ENCODE measurements at regions not wholly inside any gene's neighbourhood (a gene's known extent, or its start where the extent isn't known, plus 50 kb on each side); places are given as distances from the start of the nearest gene placed in this dataset.

GRCh38 chr5:167995844-167996425 lies 295.5 kb upstream of the WWC1 start:
- in situ Hi-C loops (cut with HindIII; ENCODE audit: low sequenced_read_pairs), result no loop called here

- in situ Hi-C loops (cut with HindIII; ENCODE audit: low sequenced_read_pairs), result no loop called here
These were observed 293.2 kb upstream of the WWC1 start for GRCh38 chr5:167998148-167998767.

DNA sequence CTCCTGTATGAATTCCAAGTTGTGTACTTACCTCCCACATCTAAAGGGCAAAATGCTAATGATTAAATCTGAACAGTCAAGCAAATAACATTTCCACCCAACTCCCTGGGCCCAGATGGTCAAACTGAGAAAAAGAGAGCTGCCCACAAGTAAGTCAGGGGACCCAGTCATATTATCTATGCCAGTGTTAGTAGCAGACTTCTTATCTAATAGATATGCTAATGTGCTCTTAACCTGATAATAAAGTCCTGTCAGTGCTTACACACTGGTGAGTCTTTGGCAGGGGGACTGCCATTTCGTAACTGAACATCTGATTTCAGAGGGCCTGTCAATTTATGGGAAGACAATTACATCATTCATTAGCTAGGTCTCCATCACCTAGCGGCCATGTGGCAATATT lies 292.3 kb upstream of the WWC1 start:
- in situ Hi-C loops (cut with HindIII; ENCODE audit: low sequenced_read_pairs), result no loop called here

DNA sequence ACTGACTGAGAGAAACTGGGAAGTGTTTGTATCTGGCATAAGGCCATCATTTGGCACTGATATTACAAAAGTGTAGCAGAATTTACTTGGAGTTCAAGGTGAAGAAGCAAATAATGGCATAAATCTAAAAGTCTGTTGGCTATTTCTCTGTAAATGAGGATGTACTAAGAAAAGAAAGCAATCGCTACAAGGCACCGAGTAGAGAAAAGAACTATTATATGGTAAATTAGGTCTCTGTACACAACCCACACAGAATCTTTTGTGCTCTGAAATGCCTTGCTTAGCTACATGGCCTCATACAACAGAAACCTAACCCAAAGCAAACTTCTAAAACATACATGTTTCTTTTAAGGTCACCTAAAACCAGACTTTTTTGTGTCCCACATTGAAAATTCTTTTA lies 290.1 kb upstream of the WWC1 start:
- in situ Hi-C loops (cut with HindIII; ENCODE audit: low sequenced_read_pairs), result no loop called here

DNA sequence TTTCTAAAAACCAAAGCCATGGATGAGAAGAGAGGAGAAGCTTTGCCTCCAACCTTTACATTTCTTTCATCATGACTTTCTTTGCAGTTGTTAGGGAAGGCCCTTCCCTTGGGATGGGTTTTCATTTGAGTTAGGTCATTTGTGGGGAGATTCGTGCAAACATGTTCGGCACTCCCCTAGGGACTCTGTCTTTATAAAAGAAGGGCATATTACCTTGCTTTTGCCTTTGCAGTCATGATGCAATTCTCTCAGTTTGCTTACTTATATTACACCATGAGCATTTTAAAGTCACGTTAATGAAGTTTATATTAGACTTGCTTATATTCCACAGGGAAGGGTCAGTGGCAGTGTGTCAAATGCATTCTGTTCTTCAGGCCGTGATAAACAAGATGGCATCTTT lies 289.3 kb upstream of the WWC1 start:
- in situ Hi-C loops (cut with HindIII; ENCODE audit: low sequenced_read_pairs), result no loop called here

GRCh38 chr5:168005093-168005492 lies 286.4 kb upstream of the WWC1 start:
- in situ Hi-C loops (cut with HindIII; ENCODE audit: low sequenced_read_pairs), result no loop called here

- in situ Hi-C loops (cut with HindIII; ENCODE audit: low sequenced_read_pairs), result no loop called here
These were observed 285.5 kb upstream of the WWC1 start for GRCh38 chr5:168005936-168006335.

DNA sequence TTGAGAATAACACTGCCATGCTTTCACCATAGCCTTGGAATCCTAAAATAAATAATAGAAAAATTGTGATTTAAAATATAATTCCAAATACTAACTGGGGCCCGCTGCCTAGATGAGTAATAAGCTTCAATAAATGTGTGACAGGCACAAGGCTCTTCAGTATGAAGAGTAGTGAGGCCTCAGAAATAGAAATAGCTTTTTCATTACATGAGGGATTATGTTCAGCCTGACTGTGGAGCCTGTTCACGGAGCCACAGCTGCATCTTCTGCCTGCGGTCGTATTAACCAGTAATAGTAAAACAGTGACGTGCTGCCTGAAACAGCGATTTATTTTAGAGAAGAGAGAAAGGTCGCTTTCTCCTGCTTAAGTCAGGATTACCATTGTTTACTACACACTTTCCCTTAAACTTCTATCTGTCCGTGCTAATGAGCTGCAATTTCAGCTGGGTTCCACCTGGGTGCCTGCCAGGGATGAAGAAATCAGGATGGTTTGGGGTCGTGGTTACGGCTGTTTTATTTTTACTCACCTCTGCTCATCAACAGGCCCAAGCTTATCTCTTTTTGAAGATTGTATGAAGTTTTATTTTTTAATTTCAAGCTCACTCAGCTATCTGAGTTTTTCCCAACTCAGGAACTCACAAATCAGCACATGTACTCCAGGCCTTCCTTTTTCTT lies 284.9 kb upstream of the WWC1 start:
- in situ Hi-C loops (cut with HindIII; ENCODE audit: low sequenced_read_pairs), result no loop called here

DNA sequence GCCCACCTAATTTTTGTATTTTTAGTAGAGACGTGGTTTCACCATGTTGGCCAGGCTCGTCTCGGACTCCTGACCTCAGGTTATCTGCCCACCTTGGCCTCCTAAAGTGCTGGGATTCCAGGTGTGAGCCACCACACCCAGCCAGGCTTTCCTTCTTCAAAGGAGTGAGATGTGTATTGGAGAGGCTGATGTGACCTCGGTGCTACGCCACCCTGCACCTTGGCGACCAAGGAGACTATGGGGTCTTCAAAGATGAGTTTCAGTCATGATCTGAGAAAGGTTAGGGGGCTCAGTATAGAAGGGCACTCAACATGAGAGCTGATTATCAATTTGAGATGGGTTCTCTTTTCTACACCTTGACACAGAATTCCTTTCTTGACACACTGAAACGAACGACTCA lies 284.2 kb upstream of the WWC1 start:
- in situ Hi-C loops (cut with HindIII; ENCODE audit: low sequenced_read_pairs), result no loop called here

- in situ Hi-C loops (cut with HindIII; ENCODE audit: low sequenced_read_pairs), result no loop called here
These were observed 282.9 kb upstream of the WWC1 start for GRCh38 chr5:168008555-168008954.

- in situ Hi-C loops (cut with HindIII; ENCODE audit: low sequenced_read_pairs), result no loop called here
These were observed 280.3 kb upstream of the WWC1 start for GRCh38 chr5:168011096-168011495.

DNA sequence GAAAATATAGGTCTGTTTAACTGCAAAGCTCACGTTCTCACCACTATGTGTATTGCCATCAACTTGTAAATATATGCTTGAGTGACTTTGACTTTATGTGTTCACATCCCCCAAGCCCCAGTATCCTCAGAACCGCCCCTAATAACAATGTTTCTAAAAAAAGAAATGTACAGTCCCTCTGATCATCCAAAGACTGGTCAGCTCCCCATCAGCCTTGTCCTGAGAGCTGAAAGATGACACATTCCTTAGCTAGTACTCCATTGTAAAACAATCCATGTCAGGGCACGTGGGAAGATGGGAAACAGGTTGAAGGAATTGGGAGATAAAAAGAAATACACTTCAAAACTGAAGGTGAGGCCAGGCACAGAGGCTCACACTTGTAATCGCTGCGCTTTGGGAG lies 279.4 kb upstream of the WWC1 start:
- in situ Hi-C loops (cut with HindIII; ENCODE audit: low sequenced_read_pairs), result no loop called here

DNA sequence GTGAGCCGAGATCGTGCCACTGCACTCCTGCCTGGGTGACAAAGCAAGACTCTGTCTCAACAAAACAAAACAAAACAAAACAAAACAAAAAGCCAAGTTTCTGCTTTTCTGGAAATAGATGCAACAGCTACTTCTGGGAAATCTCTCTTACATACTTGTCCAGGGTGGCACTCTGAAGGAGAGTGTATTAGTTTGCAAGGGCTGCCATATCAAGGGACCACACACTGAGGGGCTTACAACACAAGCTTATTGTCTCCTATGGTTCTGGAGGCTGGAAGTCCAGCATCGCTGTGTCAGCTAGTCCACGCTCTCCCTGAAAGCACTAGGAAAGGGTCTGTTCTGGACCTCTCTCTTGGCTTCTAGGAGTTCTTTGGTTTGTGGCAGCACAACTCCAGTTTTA lies 277.9 kb upstream of the WWC1 start:
- in situ Hi-C loops (cut with HindIII; ENCODE audit: low sequenced_read_pairs), result no loop called here

GRCh38 chr5:168014433-168015123 lies 276.9 kb upstream of the WWC1 start:
- in situ Hi-C loops (cut with HindIII; ENCODE audit: low sequenced_read_pairs), result no loop called here

DNA sequence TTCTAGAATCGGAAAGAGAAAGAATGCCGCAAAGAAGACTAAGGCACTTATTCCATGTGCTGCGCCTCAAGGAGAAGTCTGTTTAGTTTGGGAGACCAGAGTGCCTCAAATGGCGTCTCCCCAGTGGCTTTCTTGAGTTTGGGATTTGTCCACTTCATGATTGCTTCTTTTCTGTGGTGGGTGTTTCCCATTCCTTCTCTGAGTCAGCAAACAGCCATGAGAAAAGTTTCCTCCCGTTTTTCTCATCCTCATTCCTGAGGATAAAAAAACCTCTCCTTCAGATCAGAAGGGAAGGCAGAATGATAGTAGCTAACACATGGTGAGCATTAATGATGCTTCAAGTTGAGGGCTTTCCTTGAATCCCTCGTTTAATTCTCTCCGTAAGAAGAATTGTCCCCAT lies 275.9 kb upstream of the WWC1 start:
- in situ Hi-C loops (cut with HindIII; ENCODE audit: low sequenced_read_pairs), result no loop called here

DNA sequence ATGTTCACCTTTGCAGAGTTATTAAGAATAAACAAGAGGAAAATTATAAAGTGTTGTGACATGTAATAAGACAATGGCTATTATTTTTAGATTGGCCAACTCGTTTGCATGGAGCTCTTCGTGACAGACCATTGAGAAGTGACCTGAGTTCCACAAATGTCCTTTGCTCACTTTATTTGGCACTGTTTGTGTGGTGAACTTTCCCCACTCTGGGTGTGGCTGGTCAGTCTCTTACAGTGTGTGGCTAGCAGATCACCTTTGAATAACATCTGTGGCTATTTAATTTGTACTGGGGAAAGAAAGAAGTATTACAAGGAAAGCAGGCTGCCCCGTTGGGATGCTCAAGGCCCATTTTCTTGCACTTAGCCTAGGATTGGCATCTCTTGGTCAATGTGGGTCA lies 274.1 kb upstream of the WWC1 start:
- in situ Hi-C loops (cut with HindIII; ENCODE audit: low sequenced_read_pairs), result no loop called here

DNA sequence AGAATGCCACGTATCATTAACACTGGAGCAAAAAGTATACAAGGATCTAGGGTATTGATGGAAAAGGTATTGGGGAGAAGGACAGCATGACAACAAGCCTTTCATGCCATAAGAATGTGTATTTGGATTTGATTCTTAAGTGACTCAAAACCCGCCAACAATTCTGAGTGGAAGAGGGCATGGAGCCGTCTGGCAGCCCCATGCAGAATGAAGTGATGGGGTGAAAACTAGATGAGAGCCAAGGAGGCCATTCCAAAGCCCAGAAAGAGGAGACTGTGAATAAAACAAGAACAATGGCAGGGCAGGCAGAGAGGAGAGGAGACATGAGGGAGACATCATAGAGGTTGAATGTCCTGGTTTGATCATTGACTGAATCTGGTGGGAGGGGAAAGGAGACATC lies 272.3 kb upstream of the WWC1 start:
- in situ Hi-C loops (cut with HindIII; ENCODE audit: low sequenced_read_pairs), result no loop called here

GRCh38 chr5:168020542-168021294 lies 270.7 kb upstream of the WWC1 start:
- in situ Hi-C loops (cut with HindIII; ENCODE audit: low sequenced_read_pairs), result no loop called here

DNA sequence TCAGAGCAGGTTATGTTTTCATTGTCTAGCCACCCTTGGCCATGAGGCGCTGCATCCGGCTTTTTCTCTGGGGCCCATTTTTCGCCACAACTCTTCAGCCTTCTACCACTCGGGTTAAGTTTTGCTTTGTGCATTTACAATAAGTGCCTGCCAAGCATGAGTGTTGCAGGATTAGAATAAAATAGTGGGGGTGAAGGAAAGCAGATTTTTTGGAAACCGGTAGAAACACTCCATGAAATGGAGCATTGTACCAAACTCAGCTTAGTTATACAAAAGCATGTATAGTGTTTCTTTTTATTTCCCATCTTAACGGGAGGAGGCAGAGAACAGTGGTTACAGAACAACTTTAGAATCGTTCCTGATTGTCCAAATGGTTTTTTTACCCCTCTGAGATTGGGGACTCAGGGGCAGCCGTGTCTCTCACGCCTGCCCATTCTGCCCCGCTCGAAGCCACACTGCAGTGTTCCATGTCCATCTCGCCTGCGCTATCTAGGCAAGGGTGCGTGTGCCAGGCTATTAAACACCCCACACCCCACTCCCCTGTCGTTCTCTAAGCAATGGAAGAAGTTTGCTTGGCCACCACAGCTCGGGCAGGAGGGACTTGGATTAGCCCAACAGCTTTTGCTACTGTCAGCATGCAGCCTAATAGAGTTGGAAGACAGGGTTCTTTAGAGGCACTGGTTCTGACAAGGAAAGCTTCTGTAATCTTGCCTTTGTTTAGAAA lies 268.8 kb upstream of the WWC1 start:
- in situ Hi-C loops (cut with HindIII; ENCODE audit: low sequenced_read_pairs), result no loop called here

GRCh38 chr5:168023191-168023590 lies 268.3 kb upstream of the WWC1 start:
- in situ Hi-C loops (cut with HindIII; ENCODE audit: low sequenced_read_pairs), result no loop called here

DNA sequence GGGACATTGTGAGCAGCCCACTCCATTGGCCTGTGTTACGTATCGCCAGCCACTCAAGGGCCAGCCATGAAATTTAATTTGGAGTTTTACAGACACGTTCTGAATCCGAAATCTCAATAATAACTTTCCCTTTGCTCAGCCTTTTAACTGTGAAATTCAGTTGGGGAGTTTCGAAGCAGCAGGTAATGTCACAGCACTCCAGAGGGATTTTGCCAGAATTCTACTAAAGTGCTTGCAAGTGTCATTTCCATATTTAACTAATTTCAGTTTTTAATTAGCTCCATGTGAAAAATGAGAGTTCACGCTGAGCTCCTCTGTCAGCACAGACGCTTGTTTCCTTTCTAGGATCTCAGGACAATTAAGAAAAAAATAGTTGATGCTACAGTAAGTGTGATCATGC lies 267.1 kb upstream of the WWC1 start:
- in situ Hi-C loops (cut with HindIII; ENCODE audit: low sequenced_read_pairs), result no loop called here
